ENCODE measurements at regions not wholly inside any gene's neighbourhood (a gene's known extent, or its start where the extent isn't known, plus 50 kb on each side); places are given as distances from the start of the nearest gene placed in this dataset.

- Histone ChIP-seq H3K27ac (ENCODE audit: low read length) (no peak overlapping the region), H3K9me3 (replicated peaks; ENCODE audit: insufficient read depth, low read length) (no peaks in the 10 kb centered on the region), H3K36me3 (replicated peaks; ENCODE audit: insufficient read depth, low read length) (no peaks in the 10 kb centered on the region), H3K4me1 (ENCODE audit: low read length) (no peaks in the 10 kb centered on the region), H3K4me3 (ENCODE audit: low read length) (no peak overlapping the region), H3F3A (ENCODE audit: insufficient read depth, low read length) (no peaks in the 10 kb centered on the region), H2AFZ (ENCODE audit: low read length) (no peak overlapping the region), H3K79me2 (ENCODE audit: low read length) (no peaks in the 10 kb centered on the region), H3K4me2 (ENCODE audit: low read depth, low read length) (no peak overlapping the region), H4K20me1 (ENCODE audit: insufficient read depth, low read length) (no peaks in the 10 kb centered on the region), H3K27me3 (replicated peaks; ENCODE audit: insufficient read depth, low read length) (no peaks in the 10 kb centered on the region), H3K9ac (ENCODE audit: low read length) (no peak overlapping the region), H3K9me2 (replicated peaks; ENCODE audit: insufficient read depth, low read length) (no peaks in the 10 kb centered on the region)
- TF ChIP-seq CTCF (IDR thresholded peaks at IDR 0.05; ENCODE audit: low read length) (no peak), EZH2 (optimal IDR thresholded peaks at IDR 0.05; ENCODE audit: low read depth, low read length) (no peak), EZH2phosphoT487 (IDR thresholded peaks at IDR 0.05; ENCODE audit: low read length) (no peak)
- DNase-seq = no peak
Observed at GRCh38 chr17:72307836-72308235, 187.0 kb downstream of the SOX9 start.

- Histone ChIP-seq H4K20me1 (ENCODE audit: insufficient read depth, low read length) (no peaks in the 10 kb centered on the region), H3K9ac (ENCODE audit: low read length) (no peak overlapping the region), H3K9me2 (replicated peaks; ENCODE audit: insufficient read depth, low read length) (no peaks in the 10 kb centered on the region), H3K4me3 (ENCODE audit: low read length) (no peak overlapping the region), H3K4me2 (ENCODE audit: low read depth, low read length) (no peak overlapping the region), H3K4me1 (ENCODE audit: low read length) (no peaks in the 10 kb centered on the region), H3F3A (ENCODE audit: insufficient read depth, low read length) (no peaks in the 10 kb centered on the region), H2AFZ (ENCODE audit: low read length) (no peak overlapping the region), H3K27me3 (replicated peaks; ENCODE audit: insufficient read depth, low read length) (no peaks in the 10 kb centered on the region), H3K9me3 (replicated peaks; ENCODE audit: insufficient read depth, low read length) (no peaks in the 10 kb centered on the region), H3K36me3 (replicated peaks; ENCODE audit: insufficient read depth, low read length) (no peaks in the 10 kb centered on the region), H3K27ac (ENCODE audit: low read length) (no peak overlapping the region), H3K79me2 (ENCODE audit: low read length) (no peaks in the 10 kb centered on the region)
- DNase-seq = no peak
- no peak for TF ChIP-seq EZH2 (optimal IDR thresholded peaks at IDR 0.05; ENCODE audit: low read depth, low read length)
- TF ChIP-seq CTCF (IDR thresholded peaks at IDR 0.05; ENCODE audit: low read length) = no peak
- TF ChIP-seq EZH2phosphoT487 (IDR thresholded peaks at IDR 0.05; ENCODE audit: low read length) = no peak
Observed at GRCh38 chr17:72308744-72309385, 188.0 kb downstream of the SOX9 start.

GRCh38 chr17:72311004-72311403 lies 190.2 kb downstream of the SOX9 start:
- Histone ChIP-seq H3K36me3 (replicated peaks; ENCODE audit: insufficient read depth, low read length) (no peaks in the 10 kb centered on the region), H3K27me3 (replicated peaks; ENCODE audit: insufficient read depth, low read length) (no peaks in the 10 kb centered on the region), H3K4me1 (ENCODE audit: low read length) (no peaks in the 10 kb centered on the region), H4K20me1 (ENCODE audit: insufficient read depth, low read length) (no peaks in the 10 kb centered on the region), H2AFZ (ENCODE audit: low read length) (no peak overlapping the region), H3K27ac (ENCODE audit: low read length) (no peak overlapping the region), H3F3A (ENCODE audit: insufficient read depth, low read length) (no peaks in the 10 kb centered on the region), H3K9me2 (replicated peaks; ENCODE audit: insufficient read depth, low read length) (no peaks in the 10 kb centered on the region), H3K4me3 (ENCODE audit: low read length) (no peak overlapping the region), H3K9me3 (replicated peaks; ENCODE audit: insufficient read depth, low read length) (no peaks in the 10 kb centered on the region), H3K9ac (ENCODE audit: low read length) (no peak overlapping the region), H3K79me2 (ENCODE audit: low read length) (no peaks in the 10 kb centered on the region), H3K4me2 (ENCODE audit: low read depth, low read length) (no peak overlapping the region)
- no peak for DNase-seq
- TF ChIP-seq EZH2phosphoT487 (IDR thresholded peaks at IDR 0.05; ENCODE audit: low read length) (no peak), CTCF (IDR thresholded peaks at IDR 0.05; ENCODE audit: low read length) (no peak), EZH2 (optimal IDR thresholded peaks at IDR 0.05; ENCODE audit: low read depth, low read length) (no peak)
